ENCODE measurements at regions not wholly inside any gene's neighbourhood (a gene's known extent, or its start where the extent isn't known, plus 50 kb on each side); places are given as distances from the start of the nearest gene placed in this dataset.

GRCh38 chr6:165715428-165715827 is 52.4 kb upstream of the PDE10A start:
- DNase-seq = no peak
- in situ Hi-C loops (cut with MboI; ENCODE audit: low sequenced_read_pairs) = no loop called here
- Histone ChIP-seq H2AK9ac (replicated peaks; ENCODE audit: low read depth, low read length, poor library complexity) (no peak overlapping the region), H2BK20ac (ENCODE audit: low read depth, low read length) (no peak overlapping the region), H3K27me3 (ENCODE audit: control insufficient read depth, insufficient read depth, low read length) (no peaks in the 10 kb centered on the region), H4K91ac (ENCODE audit: insufficient read depth, low read depth, low read length) (no peak overlapping the region), H4K20me1 (ENCODE audit: insufficient read depth, low read length) (no peaks in the 10 kb centered on the region), H3K36me3 (ENCODE audit: control insufficient read depth, insufficient read depth, low read length) (no peaks in the 10 kb centered on the region), H3K23ac (ENCODE audit: low read depth, low read length) (no peak overlapping the region), H4K5ac (ENCODE audit: low read depth, low read length) (no peak overlapping the region), H3K4me3 (ENCODE audit: insufficient read depth, low read depth, low read length) (no peak overlapping the region), H3K9me1 (ENCODE audit: insufficient read depth, low read length) (peaks cover 2% of the 10 kb centered on the region; the same call in 1 of the 2 replicates), H2BK120ac (ENCODE audit: low read depth, low read length) (no peak overlapping the region), H3K27ac (ENCODE audit: insufficient read depth, low read length) (no peak overlapping the region), H3K4me2 (ENCODE audit: low read depth, low read length) (no peak overlapping the region), H4K8ac (ENCODE audit: low read depth in 2 of 2, low read length in 2 of 2) (no peak overlapping the region), H3K79me1 (ENCODE audit: low read depth in 1 of 2, low read length in 2 of 2) (no peaks in the 10 kb centered on the region), H2AFZ (replicated peaks; ENCODE audit: low read length, poor library complexity) (no peak overlapping the region), H3K9ac (ENCODE audit: low read depth, low read length) (no peak overlapping the region), H3K18ac (ENCODE audit: low read depth, low read length) (no peak overlapping the region), H2AK5ac (ENCODE audit: low read depth, low read length) (no peak overlapping the region), H3K9me3 (ENCODE audit: control insufficient read depth, insufficient read depth, low read length) (no peaks in the 10 kb centered on the region), H3K14ac (replicated peaks; ENCODE audit: low read depth, low read length) (no peak overlapping the region), H2BK5ac (ENCODE audit: low read depth, low read length, poor library complexity, severe bottlenecking) (no peak overlapping the region), H3K56ac (ENCODE audit: extremely low read depth, insufficient read depth, low read length) (no peak overlapping the region), H3K4me1 (ENCODE audit: control insufficient read depth, insufficient read depth, low read length) (peaks cover 6% of the 10 kb centered on the region), H3K4ac (ENCODE audit: low read depth, low read length) (no peak overlapping the region), H2BK15ac (ENCODE audit: low read depth, low read length) (no peak overlapping the region)
- no TSS peak for BruUV-seq (replicated peaks)
- ChIA-PET POLR2A (ENCODE audit: unreplicated experiment) (no interaction called here), CTCF (interaction anchor here (1.1 kb wide), 1 partner anchor 13 kb away, joined by 4 read pairs; no protein-coding TSS in a partner anchor)
- 100% methylated on average over 1 of the region's 11 CpGs; no CpG with 5 or more reads in 1 of the 2 experiments for WGBS, 2 experiments (ENCODE audit: extremely low coverage in 2 of 2, insufficient read length in 1 of 2)
- dilution Hi-C loops (cut with HindIII; ENCODE audit: low sequenced_read_pairs, unreplicated experiment) = no loop called here
- no peak for ATAC-seq (ENCODE audit: low read depth)
- TF ChIP-seq POLR2A (IDR thresholded peaks at IDR 0.05; ENCODE audit: low read depth, low read length) (no peak), SMC3 (IDR thresholded peaks at IDR 0.05; ENCODE audit: low read depth, low read length) (no peak), FOS (IDR thresholded peaks at IDR 0.05; ENCODE audit: low read depth, low read length) (no peak), RCOR1 (IDR thresholded peaks at IDR 0.05; ENCODE audit: insufficient replicate concordance, low read length) (no peak), MAFK (IDR thresholded peaks at IDR 0.05; ENCODE audit: low read depth, low read length) (no peak), NFE2L2 (IDR thresholded peaks at IDR 0.05; ENCODE audit: low read depth, low read length) (no peak), ELK1 (IDR thresholded peaks at IDR 0.05; ENCODE audit: borderline replicate concordance, low read depth, low read length) (no peak), CHD1 (IDR thresholded peaks at IDR 0.05; ENCODE audit: low read depth, low read length) (no peak), RAD21 (IDR thresholded peaks at IDR 0.05; ENCODE audit: low read length) (no peak)
- TF ChIP-seq, protein P1, sequence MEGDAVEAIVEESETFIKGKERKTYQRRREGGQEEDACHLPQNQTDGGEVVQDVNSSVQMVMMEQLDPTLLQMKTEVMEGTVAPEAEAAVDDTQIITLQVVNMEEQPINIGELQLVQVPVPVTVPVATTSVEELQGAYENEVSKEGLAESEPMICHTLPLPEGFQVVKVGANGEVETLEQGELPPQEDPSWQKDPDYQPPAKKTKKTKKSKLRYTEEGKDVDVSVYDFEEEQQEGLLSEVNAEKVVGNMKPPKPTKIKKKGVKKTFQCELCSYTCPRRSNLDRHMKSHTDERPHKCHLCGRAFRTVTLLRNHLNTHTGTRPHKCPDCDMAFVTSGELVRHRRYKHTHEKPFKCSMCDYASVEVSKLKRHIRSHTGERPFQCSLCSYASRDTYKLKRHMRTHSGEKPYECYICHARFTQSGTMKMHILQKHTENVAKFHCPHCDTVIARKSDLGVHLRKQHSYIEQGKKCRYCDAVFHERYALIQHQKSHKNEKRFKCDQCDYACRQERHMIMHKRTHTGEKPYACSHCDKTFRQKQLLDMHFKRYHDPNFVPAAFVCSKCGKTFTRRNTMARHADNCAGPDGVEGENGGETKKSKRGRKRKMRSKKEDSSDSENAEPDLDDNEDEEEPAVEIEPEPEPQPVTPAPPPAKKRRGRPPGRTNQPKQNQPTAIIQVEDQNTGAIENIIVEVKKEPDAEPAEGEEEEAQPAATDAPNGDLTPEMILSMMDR (conservative IDR thresholded peaks at IDR 0.05; ENCODE audit: low read depth, low read length) = no peak
- intact Hi-C loops (cut with micrococcal nuclease) = no loop called here
